Hepatocyte (in vitro differentiated cells): ENCODE measurements at regions not wholly inside any gene's neighbourhood (a gene's known extent, or its start where the extent isn't known, plus 50 kb on each side); places are given as distances from the start of the nearest gene placed in this dataset.

ENCODE experiments used
- DNase-seq: peaks from one replicate; pipeline ENCODE4 v3.0.0-alpha.2; 2016; ENCODE audit warnings: low spot score
- H2AFZ ChIP-seq: fragments of 200-600 bp; sonication (generic); 2 replicates; pipeline ENCODE4 v1.6.0; 2016; ENCODE audit warnings: antibody characterized with exemption, mild to moderate bottlenecking
- H3K27ac ChIP-seq: fragments of 200-600 bp; sonication (generic); 2 replicates; pipeline ENCODE4 v1.5.1; 2016; ENCODE audit warnings: mild to moderate bottlenecking
- H3K27me3 ChIP-seq: fragments of 200-600 bp; sonication (generic); 2 replicates; pipeline ENCODE4 v1.6.1; 2016
- H3K36me3 ChIP-seq: fragments of 200-600 bp; sonication (generic); replicated peaks from 2 replicates; pipeline ENCODE4 v1.5.1; 2016; ENCODE audit warnings: low read depth; ENCODE audit not compliant: insufficient read depth
- H3K4me1 ChIP-seq: fragments of 200-600 bp; sonication (generic); 2 replicates; pipeline ENCODE4 v1.5.1; 2016; ENCODE audit warnings: mild to moderate bottlenecking, moderate library complexity; ENCODE audit not compliant: insufficient read depth
- H3K4me2 ChIP-seq: fragments of 200-600 bp; sonication (generic); 2 replicates; pipeline ENCODE4 v1.6.0; 2016
- H3K4me3 ChIP-seq: fragments of 200-600 bp; sonication (generic); 2 replicates; pipeline ENCODE4 v1.5.1; 2016; ENCODE audit warnings: mild to moderate bottlenecking
- H3K79me2 ChIP-seq: fragments of 200-600 bp; sonication (generic); 2 replicates; pipeline ENCODE4 v1.6.0; 2017; ENCODE audit warnings: mild to moderate bottlenecking
- H3K9me2 ChIP-seq: fragments of 200-600 bp; sonication (generic); replicated peaks from 2 replicates; pipeline ENCODE4 v1.6.0; 2017; ENCODE audit warnings: mild to moderate bottlenecking; ENCODE audit not compliant: insufficient read depth
- H3K9me3 ChIP-seq: fragments of 200-600 bp; sonication (generic); 2 replicates; pipeline ENCODE4 v1.5.1; 2016; ENCODE audit warnings: low read depth, mild to moderate bottlenecking
- H4K20me1 ChIP-seq: fragments of 200-600 bp; sonication (generic); 2 replicates; pipeline ENCODE4 v1.6.0; 2016; ENCODE audit warnings: mild to moderate bottlenecking; ENCODE audit not compliant: insufficient read depth, poor library complexity, severe bottlenecking
- EZH2 ChIP-seq: fragments of 200-600 bp; sonication (generic); IDR thresholded peaks from 2 replicates; pipeline ENCODE4 v1.6.1; 2016; ENCODE audit warnings: antibody characterized with exemption, mild to moderate bottlenecking, borderline replicate concordance
- EZH2phosphoT487 ChIP-seq: fragments of 200-600 bp; sonication (generic); IDR thresholded peaks from one replicate; pipeline ENCODE4 v1.6.1; 2018; ENCODE audit warnings: antibody characterized with exemption, mild to moderate bottlenecking, low read depth, moderate library complexity; ENCODE audit not compliant: unreplicated experiment, severe bottlenecking
- WGBS: methylation state at CpG from one replicate; pipeline ENCODE4 v1.1.6; 2016; ENCODE audit warnings: low lambda C conversion rate; ENCODE audit errors: missing lambda C conversion rate; 5-methylcytosine and 5-hydroxymethylcytosine counted together
- TF ChIP-seq, protein P1 (sequence below): fragments of 200-600 bp; sonication (generic); IDR thresholded peaks from 2 replicates; pipeline ENCODE4 v1.5.1; 2016; ENCODE audit warnings: antibody characterized with exemption, mild to moderate bottlenecking; ENCODE audit not compliant: poor library complexity

DNA sequence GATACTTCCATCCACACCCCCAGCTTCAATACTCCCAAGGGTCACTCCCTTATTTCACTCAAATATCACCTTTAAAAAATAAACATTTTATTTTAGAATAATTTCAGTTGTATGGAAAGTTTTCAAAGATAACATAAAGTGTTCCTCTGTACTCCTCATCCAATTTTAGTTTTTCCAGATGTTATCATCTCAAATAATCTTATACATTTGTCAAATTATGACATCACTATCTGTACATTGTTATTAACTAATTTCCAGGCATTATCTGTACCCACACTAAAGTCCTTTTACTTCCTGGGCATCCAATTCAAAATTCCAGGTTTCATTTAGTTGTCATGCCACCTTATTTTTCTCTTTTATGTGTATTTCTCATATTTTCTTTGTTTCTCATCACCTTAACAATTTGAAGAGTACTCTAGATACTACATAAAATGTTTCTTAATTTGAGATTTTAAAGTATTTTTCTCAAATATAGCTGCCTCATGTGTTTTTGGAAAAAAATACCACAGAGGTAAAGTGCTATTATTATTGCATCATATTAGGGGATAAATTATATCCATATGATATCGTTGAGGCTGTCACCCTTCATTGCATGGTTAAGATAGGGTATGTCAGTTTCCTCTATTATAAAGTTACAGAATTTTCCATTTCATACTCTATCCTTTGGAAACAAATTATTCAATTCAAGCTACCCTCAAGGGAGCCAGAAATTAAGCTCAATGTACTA lies 571.0 kb downstream of the SLC6A15 start:
- H3K27ac ChIP-seq: no peak overlapping the region
- TF ChIP-seq EZH2phosphoT487 (no peak), EZH2 (no peak)
- TF ChIP-seq, protein P1, sequence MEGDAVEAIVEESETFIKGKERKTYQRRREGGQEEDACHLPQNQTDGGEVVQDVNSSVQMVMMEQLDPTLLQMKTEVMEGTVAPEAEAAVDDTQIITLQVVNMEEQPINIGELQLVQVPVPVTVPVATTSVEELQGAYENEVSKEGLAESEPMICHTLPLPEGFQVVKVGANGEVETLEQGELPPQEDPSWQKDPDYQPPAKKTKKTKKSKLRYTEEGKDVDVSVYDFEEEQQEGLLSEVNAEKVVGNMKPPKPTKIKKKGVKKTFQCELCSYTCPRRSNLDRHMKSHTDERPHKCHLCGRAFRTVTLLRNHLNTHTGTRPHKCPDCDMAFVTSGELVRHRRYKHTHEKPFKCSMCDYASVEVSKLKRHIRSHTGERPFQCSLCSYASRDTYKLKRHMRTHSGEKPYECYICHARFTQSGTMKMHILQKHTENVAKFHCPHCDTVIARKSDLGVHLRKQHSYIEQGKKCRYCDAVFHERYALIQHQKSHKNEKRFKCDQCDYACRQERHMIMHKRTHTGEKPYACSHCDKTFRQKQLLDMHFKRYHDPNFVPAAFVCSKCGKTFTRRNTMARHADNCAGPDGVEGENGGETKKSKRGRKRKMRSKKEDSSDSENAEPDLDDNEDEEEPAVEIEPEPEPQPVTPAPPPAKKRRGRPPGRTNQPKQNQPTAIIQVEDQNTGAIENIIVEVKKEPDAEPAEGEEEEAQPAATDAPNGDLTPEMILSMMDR: no peak
- no peak overlapping the region for H3K4me2 ChIP-seq
- H3K27me3 ChIP-seq: no peaks in the 10 kb centered on the region
- H3K9me3 ChIP-seq: no peaks in the 10 kb centered on the region
- no peak overlapping the region for H2AFZ ChIP-seq
- H3K4me1 ChIP-seq: no peaks in the 10 kb centered on the region
- 90% methylated on average over 1 of the region's 1 CpG for WGBS
- no peak for DNase-seq
- H3K36me3 ChIP-seq: no peaks in the 10 kb centered on the region
- H3K79me2 ChIP-seq: no peaks in the 10 kb centered on the region
- H3K4me3 ChIP-seq: no peak overlapping the region
- no peaks in the 10 kb centered on the region for H3K9me2 ChIP-seq
- H4K20me1 ChIP-seq: no peaks in the 10 kb centered on the region

DNA sequence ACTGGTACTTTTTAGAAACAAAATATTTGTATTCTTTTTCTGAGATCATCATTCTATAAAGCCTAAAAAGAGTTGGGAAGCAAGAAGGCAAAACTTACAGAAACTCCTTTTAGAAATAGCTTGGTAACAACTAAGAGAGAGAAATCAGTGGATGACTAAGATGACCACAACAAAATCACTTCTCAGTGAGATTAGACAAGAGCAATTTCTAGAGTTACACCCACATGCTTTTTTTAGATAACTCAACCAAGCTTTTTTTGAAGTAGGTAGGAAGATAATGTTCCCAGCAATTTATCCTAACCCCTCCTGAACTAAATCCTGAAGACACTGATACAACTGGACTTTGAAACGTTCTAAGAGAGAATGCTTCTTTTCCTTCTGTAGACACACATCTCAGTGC lies 576.4 kb downstream of the SLC6A15 start:
- DNase-seq: no peak
- Histone ChIP-seq H3K79me2 (no peaks in the 10 kb centered on the region), H3K4me3 (no peak overlapping the region), H3K9me3 (no peaks in the 10 kb centered on the region), H3K27me3 (no peaks in the 10 kb centered on the region), H3K36me3 (no peaks in the 10 kb centered on the region), H2AFZ (no peak overlapping the region), H3K4me1 (no peaks in the 10 kb centered on the region), H3K4me2 (no peak overlapping the region), H3K9me2 (no peaks in the 10 kb centered on the region), H4K20me1 (no peaks in the 10 kb centered on the region), H3K27ac (no peak overlapping the region)
- TF ChIP-seq, protein P1: no peak
- TF ChIP-seq EZH2 (no peak), EZH2phosphoT487 (no peak)
- 42% methylated on average over 1 of the region's 1 CpG for WGBS

DNA sequence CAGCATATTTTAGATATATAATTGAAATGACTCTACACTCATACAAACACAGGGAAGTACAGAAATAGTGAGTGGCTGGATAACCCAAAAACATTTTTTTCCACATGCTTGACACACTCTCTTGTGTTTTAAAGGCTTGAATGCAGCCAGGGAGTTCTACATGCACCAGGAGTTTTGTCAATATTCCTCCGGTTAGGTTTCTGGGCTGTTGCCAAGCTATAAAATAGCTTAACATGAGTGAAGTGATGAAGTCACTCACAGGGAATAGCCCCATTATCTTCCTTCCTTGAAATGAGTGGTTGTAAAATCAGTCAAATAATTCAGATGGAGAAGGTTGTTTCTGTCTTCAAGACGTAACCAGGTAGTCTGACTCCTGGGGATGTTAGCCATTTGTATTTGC lies 582.7 kb downstream of the SLC6A15 start:
- no peak overlapping the region for H2AFZ ChIP-seq
- no peaks in the 10 kb centered on the region for H3K9me2 ChIP-seq
- DNase-seq: peak; percentile 16
- H3K79me2 ChIP-seq: no peaks in the 10 kb centered on the region
- no peak overlapping the region for H3K4me3 ChIP-seq
- H3K9me3 ChIP-seq: no peaks in the 10 kb centered on the region
- no peaks in the 10 kb centered on the region for H3K27me3 ChIP-seq
- no peaks in the 10 kb centered on the region for H4K20me1 ChIP-seq
- TF ChIP-seq EZH2 (no peak), EZH2phosphoT487 (no peak)
- TF ChIP-seq, protein P1: no peak
- no peaks in the 10 kb centered on the region for H3K4me1 ChIP-seq
- no peaks in the 10 kb centered on the region for H3K36me3 ChIP-seq
- 34% methylated on average over 2 of the region's 2 CpGs for whole genome bisulfite sequencing
- no peak overlapping the region for H3K27ac ChIP-seq
- H3K4me2 ChIP-seq: no peak overlapping the region
